ENCODE measurements at regions not wholly inside any gene's neighbourhood (a gene's known extent, or its start where the extent isn't known, plus 50 kb on each side); places are given as distances from the start of the nearest gene placed in this dataset.
"Not testable (repeated sequence)": the region's sequence is repeated elsewhere in the genome, so short reads cannot be mapped to it uniquely, and the experiment has no call there.

- TF ChIP-seq CTCF (IDR thresholded peaks at IDR 0.05; ENCODE audit: low read depth, low read length) = no peak
- Histone ChIP-seq H3K27ac (ENCODE audit: low read depth, low read length) (no peak overlapping the region), H3K4me3 (ENCODE audit: low read depth, low read length) (no peak overlapping the region), H3K9me3 (ENCODE audit: control insufficient read depth, insufficient read depth, low read length) (peaks cover 70% of the 10 kb centered on the region), H3K27me3 (ENCODE audit: control insufficient read depth, insufficient read depth, low read length) (no peaks in the 10 kb centered on the region)
- no peak for DNase-seq (ENCODE audit: low read depth, low spot score)
- CTCF ChIA-PET = no interaction called here
- POLR2A ChIA-PET = no interaction called here
These were observed 769.2 kb upstream of the DEFB115 start for GRCh38 chr20:30487947-30488926.

- DNase-seq (ENCODE audit: low read depth, low spot score) = no peak
- Histone ChIP-seq H3K27me3 (ENCODE audit: control insufficient read depth, insufficient read depth, low read length) (no peaks in the 10 kb centered on the region), H3K27ac (ENCODE audit: low read depth, low read length) (no peak overlapping the region), H3K9me3 (ENCODE audit: control insufficient read depth, insufficient read depth, low read length) (peaks cover 67% of the 10 kb centered on the region), H3K4me3 (ENCODE audit: low read depth, low read length) (no peak overlapping the region)
- ChIA-PET CTCF (no interaction called here), POLR2A (no interaction called here)
- TF ChIP-seq CTCF (IDR thresholded peaks at IDR 0.05; ENCODE audit: low read depth, low read length) = no peak
These were observed 768.4 kb upstream of the DEFB115 start for GRCh38 chr20:30488941-30489613.

- POLR2A ChIA-PET = no interaction called here
- CTCF ChIA-PET = no interaction called here
- Histone ChIP-seq H3K27ac (ENCODE audit: low read depth, low read length) (no peak overlapping the region), H3K9me3 (ENCODE audit: control insufficient read depth, insufficient read depth, low read length) (peaks cover 62% of the 10 kb centered on the region), H3K4me3 (ENCODE audit: low read depth, low read length) (no peak overlapping the region), H3K27me3 (ENCODE audit: control insufficient read depth, insufficient read depth, low read length) (no peaks in the 10 kb centered on the region)
- no peak for DNase-seq (ENCODE audit: low read depth, low spot score)
- TF ChIP-seq CTCF (IDR thresholded peaks at IDR 0.05; ENCODE audit: low read depth, low read length) = no peak
These were observed 767.9 kb upstream of the DEFB115 start for GRCh38 chr20:30489614-30490003.

GRCh38 chr20:30491016-30491415 is 766.4 kb upstream of the DEFB115 start:
- ChIA-PET POLR2A (no interaction called here), CTCF (no interaction called here)
- Histone ChIP-seq H3K27me3 (ENCODE audit: control insufficient read depth, insufficient read depth, low read length) (no peaks in the 10 kb centered on the region), H3K9me3 (ENCODE audit: control insufficient read depth, insufficient read depth, low read length) (peaks cover 51% of the 10 kb centered on the region), H3K4me3 (ENCODE audit: low read depth, low read length) (no peak overlapping the region), H3K27ac (ENCODE audit: low read depth, low read length) (no peak overlapping the region)
- no peak for DNase-seq (ENCODE audit: low read depth, low spot score)
- no peak for TF ChIP-seq CTCF (IDR thresholded peaks at IDR 0.05; ENCODE audit: low read depth, low read length)

- H3K9me3 ChIP-seq (ENCODE audit: control insufficient read depth, insufficient read depth, low read length) = peaks cover 33% of the 10 kb centered on the region
- H3K4me3 ChIP-seq (ENCODE audit: low read depth, low read length); DNase-seq (ENCODE audit: low read depth, low spot score); CTCF ChIA-PET; H3K27ac ChIP-seq (ENCODE audit: low read depth, low read length); H3K27me3 ChIP-seq (ENCODE audit: control insufficient read depth, insufficient read depth, low read length); POLR2A ChIA-PET: not testable (repeated sequence)
These were observed 760.8 kb upstream of the DEFB115 start for GRCh38 chr20:30496656-30497055.

- DNase-seq (ENCODE audit: low read depth, low spot score); CTCF ChIA-PET; H3K4me3 ChIP-seq (ENCODE audit: low read depth, low read length); H3K27me3 ChIP-seq (ENCODE audit: control insufficient read depth, insufficient read depth, low read length); H3K27ac ChIP-seq (ENCODE audit: low read depth, low read length); POLR2A ChIA-PET: not testable (repeated sequence)
- peaks cover 36% of the 10 kb centered on the region for H3K9me3 ChIP-seq (ENCODE audit: control insufficient read depth, insufficient read depth, low read length)
These were observed 760.3 kb upstream of the DEFB115 start for GRCh38 chr20:30497191-30497590.

Measured in AG04450 (cell line).